NCI-H460 (cell line): ENCODE measurements at regions not wholly inside any gene's neighbourhood (a gene's known extent, or its start where the extent isn't known, plus 50 kb on each side); places are given as distances from the start of the nearest gene placed in this dataset.

ENCODE experiments used
- DNase-seq: peaks from one replicate; pipeline ENCODE4 v3.0.0-alpha.2; 2016; ENCODE audit warnings: low read depth; ENCODE audit errors: extremely low read depth

- peak; percentile 15 for DNase-seq
These were observed 349.7 kb downstream of the TUSC7 start for GRCh38 chr3:117059067-117059955.

- DNase-seq = no peak
These were observed 350.3 kb downstream of the TUSC7 start for GRCh38 chr3:117059956-117060270.

GRCh38 chr3:117063930-117064329 is 354.4 kb downstream of the TUSC7 start:
- DNase-seq = no peak

GRCh38 chr3:117068301-117068700 is 358.7 kb downstream of the TUSC7 start:
- no peak for DNase-seq

- DNase-seq = no peak
These were observed 365.2 kb downstream of the TUSC7 start for GRCh38 chr3:117074826-117075225.

- no peak for DNase-seq
These were observed 370.4 kb downstream of the TUSC7 start for GRCh38 chr3:117079997-117080396.

GRCh38 chr3:117080872-117081271 is 371.3 kb downstream of the TUSC7 start:
- no peak for DNase-seq

- DNase-seq = no peak
These were observed 374.7 kb downstream of the TUSC7 start for GRCh38 chr3:117084277-117084676.

- DNase-seq = no peak
These were observed 375.2 kb downstream of the TUSC7 start for GRCh38 chr3:117084739-117085270.

GRCh38 chr3:117091676-117092075 is 382.1 kb downstream of the TUSC7 start:
- no peak for DNase-seq

- no peak for DNase-seq
These were observed 387.0 kb downstream of the TUSC7 start for GRCh38 chr3:117096549-117096948.

GRCh38 chr3:117097351-117097750 is 387.8 kb downstream of the TUSC7 start:
- DNase-seq = no peak

GRCh38 chr3:117101697-117102096 is 392.1 kb downstream of the TUSC7 start:
- no peak for DNase-seq

- DNase-seq = no peak
These were observed 392.8 kb downstream of the TUSC7 start for GRCh38 chr3:117102426-117102825.

GRCh38 chr3:117103675-117104074 is 394.1 kb downstream of the TUSC7 start:
- DNase-seq = no peak

GRCh38 chr3:117104381-117104780 is 394.8 kb downstream of the TUSC7 start:
- no peak for DNase-seq

GRCh38 chr3:117104792-117105191 is 395.2 kb downstream of the TUSC7 start:
- no peak for DNase-seq

- no peak for DNase-seq
These were observed 396.1 kb downstream of the TUSC7 start for GRCh38 chr3:117105686-117106085.

- DNase-seq = no peak
These were observed 396.8 kb downstream of the TUSC7 start for GRCh38 chr3:117106396-117106795.

GRCh38 chr3:117107946-117108345 is 398.4 kb downstream of the TUSC7 start:
- DNase-seq = no peak

- DNase-seq = no peak
These were observed 399.6 kb downstream of the TUSC7 start for GRCh38 chr3:117109178-117109577.

GRCh38 chr3:117114517-117115265 is 405.1 kb downstream of the TUSC7 start:
- no peak for DNase-seq
